ENCODE measurements at regions not wholly inside any gene's neighbourhood (a gene's known extent, or its start where the extent isn't known, plus 50 kb on each side); places are given as distances from the start of the nearest gene placed in this dataset.

GRCh38 chr14:51518711-51519110 lies 133.0 kb upstream of the FRMD6 start:
- TF ChIP-seq CTCF (IDR thresholded peaks at IDR 0.05) (no peak), POLR2A (IDR thresholded peaks at IDR 0.05) (no peak), EP300 (IDR thresholded peaks at IDR 0.05) (no peak), POLR2AphosphoS5 (IDR thresholded peaks at IDR 0.05) (no peak)

All from sigmoid colon (tissue), 4 donors.